Left kidney (tissue), 1 donor: ENCODE measurements at regions not wholly inside any gene's neighbourhood (a gene's known extent, or its start where the extent isn't known, plus 50 kb on each side); places are given as distances from the start of the nearest gene placed in this dataset.

Experiments
- DNase-seq: peaks from one replicate; pipeline ENCODE4 v3.0.0-alpha.2; 2013

- DNase-seq: no peak
Observed at GRCh38 chr1:50292276-50292675, 131.0 kb downstream of the DMRTA2 start.

GRCh38 chr1:50289495-50289894 lies 133.7 kb downstream of the DMRTA2 start:
- DNase-seq: no peak

DNA sequence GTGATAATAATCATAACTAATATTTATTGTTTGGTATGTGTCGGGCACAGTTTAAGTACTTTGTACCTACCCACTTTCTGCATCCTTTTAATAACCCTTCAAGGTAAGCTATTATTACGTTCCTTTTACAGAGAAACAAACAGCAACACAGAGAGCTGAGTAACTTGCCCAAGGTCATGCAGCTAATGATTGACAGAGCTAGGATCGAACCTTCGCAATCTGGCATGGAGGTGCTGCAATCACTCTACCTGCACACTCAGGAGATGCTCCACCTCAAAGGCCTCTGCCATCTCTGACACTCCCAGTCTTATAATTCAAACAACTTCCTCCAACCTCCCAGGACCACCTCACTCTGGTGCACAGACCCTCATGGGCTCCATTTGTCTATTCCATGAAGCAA lies 137.2 kb downstream of the DMRTA2 start:
- DNase-seq: no peak

- DNase-seq: peak; percentile 77
Observed at GRCh38 chr1:50279622-50280330, 143.5 kb downstream of the DMRTA2 start.

- DNase-seq: no peak
Observed at GRCh38 chr1:50278961-50279360, 144.3 kb downstream of the DMRTA2 start.

GRCh38 chr1:50278410-50278809 lies 144.8 kb downstream of the DMRTA2 start:
- DNase-seq: no peak

DNA sequence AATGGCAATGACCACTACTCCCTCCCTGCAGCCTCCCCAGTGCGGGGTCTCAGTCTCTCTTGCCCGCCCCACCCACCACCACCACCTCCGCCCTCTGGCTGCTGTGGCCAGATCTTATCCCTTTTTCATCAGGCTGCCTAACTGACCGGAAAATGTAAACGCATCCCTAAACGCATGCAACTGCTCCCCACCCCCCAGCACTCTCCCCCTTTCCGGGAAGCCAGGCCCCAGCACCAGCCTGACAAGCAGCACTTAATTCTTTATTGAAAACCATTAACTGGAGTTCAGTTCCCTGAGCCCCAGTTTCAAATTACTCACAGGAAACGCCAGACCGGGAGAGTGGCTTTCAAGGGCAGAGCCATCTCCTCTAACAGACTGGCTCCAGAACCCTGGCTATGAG lies 147.7 kb downstream of the DMRTA2 start:
- DNase-seq: peak; percentile 53

DNA sequence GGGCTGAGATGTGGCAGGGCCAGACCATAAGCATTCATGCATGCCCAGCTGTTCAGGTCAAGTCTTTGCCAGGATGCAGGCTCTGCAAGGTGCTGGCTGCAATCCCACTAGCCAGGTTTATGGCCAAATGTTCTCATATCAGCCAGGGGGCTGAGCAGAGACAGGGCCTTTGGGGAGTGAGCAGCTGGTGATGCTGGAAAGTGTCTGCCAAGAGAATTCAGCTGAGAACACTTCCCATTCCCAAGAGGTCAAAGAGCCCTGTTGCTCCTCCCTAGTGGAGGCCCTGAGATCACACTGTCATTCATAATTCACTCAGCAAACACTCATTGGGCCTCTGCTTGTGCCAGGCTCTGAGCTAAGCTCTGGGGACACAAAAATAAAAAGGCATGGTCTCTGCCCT lies 150.3 kb downstream of the DMRTA2 start:
- DNase-seq: no peak

DNA sequence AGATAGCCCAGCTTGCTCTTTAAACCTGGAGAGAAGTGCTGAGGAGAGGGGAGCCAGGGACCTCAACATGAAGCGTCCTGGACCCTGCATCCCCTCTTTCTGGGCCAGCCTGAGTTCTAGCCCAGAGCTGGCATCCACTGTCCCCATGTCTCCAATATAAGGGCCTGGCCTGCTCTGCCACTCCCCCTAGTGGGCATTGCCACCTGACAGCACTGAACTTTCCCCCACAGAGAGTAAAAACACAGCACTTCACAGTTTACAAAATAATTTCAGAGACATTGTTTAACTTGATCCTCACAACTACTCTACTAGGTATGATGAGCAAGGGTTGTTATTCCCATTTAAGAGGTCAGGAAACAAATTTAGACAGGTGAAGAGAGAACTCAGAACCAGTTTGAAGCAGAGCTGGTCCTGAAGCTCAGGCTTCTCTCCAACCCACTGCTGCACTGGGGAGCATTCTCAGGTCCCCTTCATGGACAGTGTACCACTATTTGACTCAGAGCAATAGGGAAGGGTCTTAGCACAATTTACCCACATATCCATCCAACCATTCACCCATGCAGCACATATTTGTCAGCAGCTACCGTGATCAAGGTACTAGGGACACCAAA lies 151.2 kb downstream of the DMRTA2 start:
- DNase-seq: no peak

- no peak for DNase-seq
Observed at GRCh38 chr1:50271337-50271736, 151.9 kb downstream of the DMRTA2 start.

- DNase-seq: no peak
Observed at GRCh38 chr1:50270926-50271325, 152.3 kb downstream of the DMRTA2 start.

GRCh38 chr1:50268049-50268448 lies 155.2 kb downstream of the DMRTA2 start:
- peak; percentile 71 for DNase-seq

DNA sequence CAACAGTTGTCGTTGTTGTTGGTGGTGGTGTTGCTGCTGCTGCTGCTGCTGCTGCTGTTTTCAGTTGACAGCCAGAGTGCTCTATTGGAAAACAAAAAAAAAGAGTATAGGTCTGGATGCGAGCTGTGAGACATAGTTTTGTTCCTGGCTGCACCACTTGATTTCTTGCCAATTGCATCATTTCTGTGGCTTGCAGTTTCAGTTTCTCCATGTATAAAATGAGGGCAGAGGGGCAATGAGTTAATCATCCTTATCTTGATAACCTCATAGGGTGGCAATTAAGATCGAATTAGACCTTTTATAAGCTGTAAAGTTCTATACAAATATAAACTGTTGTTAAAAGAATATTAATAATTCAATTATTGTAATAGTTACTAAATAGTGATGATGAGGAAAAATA lies 156.7 kb downstream of the DMRTA2 start:
- no peak for DNase-seq

DNA sequence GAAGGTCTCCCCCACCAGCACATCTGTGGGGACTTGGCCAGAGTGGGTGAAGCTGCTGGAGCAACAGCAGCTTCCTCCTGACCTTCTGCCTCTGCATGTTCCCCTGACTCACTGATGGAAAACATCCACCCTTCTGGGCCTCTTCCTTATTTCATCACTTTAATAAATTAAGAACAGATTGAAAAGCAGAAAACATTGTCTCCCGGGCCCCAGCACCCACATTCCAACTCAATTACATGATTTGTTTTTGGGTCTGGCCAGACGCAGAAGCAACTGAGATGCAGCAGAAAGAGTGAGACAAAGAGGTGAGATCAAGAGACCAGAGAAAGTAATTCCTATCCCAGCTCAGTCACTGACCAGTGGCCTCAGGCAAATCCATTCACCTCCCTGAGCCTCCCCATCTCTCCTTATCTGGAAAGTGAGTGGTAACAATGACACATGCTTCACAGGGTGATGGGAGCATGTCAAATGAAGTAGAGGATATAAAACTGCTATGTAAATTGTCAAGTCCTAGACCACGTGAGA lies 157.1 kb downstream of the ELAVL4 start:
- DNase-seq: no peak

DNA sequence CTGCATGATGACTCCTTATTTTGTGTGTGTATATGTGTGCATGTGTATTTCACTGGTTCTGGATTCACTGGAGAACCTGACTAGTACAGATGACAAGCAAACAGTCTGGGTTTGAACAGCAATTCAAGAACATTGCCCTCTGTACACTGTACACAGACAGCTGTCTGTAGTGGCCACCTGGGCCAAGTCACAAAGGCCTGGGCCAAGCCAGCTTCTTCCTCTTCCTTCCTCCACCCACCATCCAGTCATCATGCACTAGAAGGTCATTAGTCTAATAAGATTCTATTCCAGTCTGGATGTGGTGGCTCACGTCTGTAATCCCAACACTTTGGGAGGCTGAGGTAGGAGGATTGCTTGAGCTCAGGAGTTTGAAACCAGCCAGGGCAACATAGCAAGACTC lies 155.9 kb downstream of the ELAVL4 start:
- no peak for DNase-seq

DNA sequence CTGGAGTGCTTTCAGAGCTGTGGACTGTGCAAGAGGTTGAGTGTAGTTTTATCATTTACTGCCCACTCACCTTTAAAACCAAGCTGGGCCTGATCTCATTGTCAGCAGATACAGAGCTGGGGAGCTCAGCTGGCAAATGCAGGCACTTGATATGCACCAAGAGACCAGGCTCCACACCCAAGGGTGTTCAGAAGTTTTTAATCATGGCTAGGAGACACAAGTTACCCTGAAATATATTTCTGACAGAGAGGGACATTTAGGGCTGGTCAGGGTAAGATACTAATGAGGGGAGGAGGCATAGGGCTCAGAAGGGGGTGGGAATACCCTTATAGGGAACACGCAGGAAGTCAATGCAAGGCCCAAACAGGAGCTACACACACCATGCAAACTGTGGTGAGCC lies 153.7 kb downstream of the ELAVL4 start:
- DNase-seq: no peak

DNA sequence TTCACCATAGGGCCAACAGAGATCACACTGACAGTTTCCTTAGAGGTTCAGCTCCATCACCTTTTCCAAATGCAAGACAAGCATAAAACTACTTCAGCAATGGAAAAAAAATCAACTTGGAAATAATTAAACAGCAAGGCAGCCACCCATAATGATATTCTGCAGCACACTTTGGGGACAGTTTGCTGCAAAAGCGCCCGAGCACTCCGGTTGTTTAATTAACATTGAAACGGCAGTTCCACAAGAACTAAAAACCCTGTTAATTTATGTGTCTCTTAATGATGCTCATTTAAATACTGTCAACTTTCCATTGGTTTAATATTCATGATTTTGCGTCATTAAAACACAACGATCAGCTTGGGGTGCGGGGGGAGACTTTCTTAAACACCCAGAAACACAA lies 153.2 kb downstream of the ELAVL4 start:
- no peak for DNase-seq

DNA sequence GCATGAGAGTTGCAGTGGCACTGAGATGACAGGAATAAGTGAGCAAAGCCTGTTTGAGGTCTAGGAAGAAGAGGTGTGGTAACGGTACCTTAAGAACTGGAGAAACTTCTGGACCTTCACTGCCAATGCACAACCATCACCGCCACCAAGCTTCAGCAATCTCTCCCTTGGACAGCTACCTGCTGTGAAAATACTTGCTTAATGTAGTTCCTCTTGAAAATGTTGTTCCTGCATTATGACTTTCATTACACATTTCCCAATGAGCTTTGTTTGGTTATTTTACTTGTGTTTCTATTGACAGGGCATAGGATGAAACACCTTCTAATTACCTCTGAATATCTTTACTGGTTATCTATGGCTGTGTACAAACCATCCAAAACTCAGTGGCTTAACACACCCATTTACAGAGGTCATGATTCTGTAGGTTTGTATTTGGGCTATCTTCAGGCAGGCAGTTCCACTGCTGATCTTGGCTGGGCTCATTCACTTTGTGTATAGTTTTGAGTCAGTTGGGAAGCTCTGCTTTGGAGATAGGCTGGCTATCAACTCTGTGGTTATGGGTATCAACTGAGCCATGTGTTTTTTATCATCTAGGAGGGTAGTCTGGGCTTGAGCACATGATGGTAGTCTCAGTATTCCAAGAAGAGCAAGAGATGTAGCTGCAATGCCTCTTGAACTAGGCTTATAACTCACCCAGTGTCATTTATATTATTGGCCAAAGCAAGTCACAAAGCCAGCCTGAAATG lies 149.4 kb downstream of the ELAVL4 start:
- DNase-seq: no peak

GRCh38 chr1:50257029-50257428 lies 148.3 kb downstream of the ELAVL4 start:
- DNase-seq: no peak
